ENCODE measurements at regions not wholly inside any gene's neighbourhood (a gene's known extent, or its start where the extent isn't known, plus 50 kb on each side); places are given as distances from the start of the nearest gene placed in this dataset.
"Not testable (repeated sequence)": the region's sequence is repeated elsewhere in the genome, so short reads cannot be mapped to it uniquely, and the experiment has no call there.

- ATAC-seq (ENCODE audit: low read depth); H3K4me3 ChIP-seq (ENCODE audit: severe bottlenecking); DNase-seq (ENCODE audit: low spot score); H3K4me1 ChIP-seq (ENCODE audit: insufficient read depth, poor library complexity, severe bottlenecking); H3K27me3 ChIP-seq (ENCODE audit: insufficient read depth, poor library complexity, severe bottlenecking); H3K9me3 ChIP-seq (ENCODE audit: severe bottlenecking); H3K27ac ChIP-seq (ENCODE audit: poor library complexity, severe bottlenecking); H3K36me3 ChIP-seq (ENCODE audit: low read depth): not testable (repeated sequence)
These were observed 50.1 kb upstream of the FAM72C start for GRCh38 chr1:144021690-144022384.

Data from RWPE2 (cell line).